ENCODE measurements at regions not wholly inside any gene's neighbourhood (a gene's known extent, or its start where the extent isn't known, plus 50 kb on each side); places are given as distances from the start of the nearest gene placed in this dataset.

DNA sequence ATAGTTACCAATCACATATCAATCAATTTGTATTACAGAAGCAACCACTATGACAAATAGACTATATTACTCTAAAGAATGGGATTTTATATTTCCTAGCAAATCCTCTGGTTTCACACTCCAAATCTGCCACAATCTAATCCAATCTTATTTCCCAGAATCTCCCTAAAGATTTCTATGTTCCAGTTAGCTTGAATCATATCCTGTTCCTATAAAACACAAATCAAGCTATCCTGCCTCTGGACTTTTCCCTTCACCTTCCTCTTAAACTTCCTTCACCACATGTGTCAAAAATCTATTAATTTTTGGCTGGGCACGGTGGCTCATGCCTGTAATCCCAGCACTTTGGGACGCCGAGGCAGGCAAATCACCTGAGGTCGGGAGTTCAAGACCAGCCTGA, 50.0 kb downstream of the PIK3C2A start:
- H3K36me3 ChIP-seq (ENCODE audit: control insufficient read depth, insufficient read depth, low read length) = peaks cover 3% of the 10 kb centered on the region
- no peak overlapping the region for H3K27ac ChIP-seq (ENCODE audit: insufficient read depth, low read depth, low read length, poor library complexity, severe bottlenecking)
- WGBS, 2 experiments = 91 to 96% methylated on average over 4 of the region's 4 CpGs
- no peaks in the 10 kb centered on the region for H3K4me1 ChIP-seq (ENCODE audit: control insufficient read depth, insufficient read depth, low read length)
- no peaks in the 10 kb centered on the region for H3K27me3 ChIP-seq (ENCODE audit: control insufficient read depth, insufficient read depth, low read length, poor library complexity, severe bottlenecking)
- no peak overlapping the region for H3K4me3 ChIP-seq (ENCODE audit: insufficient read depth, low read depth, low read length)
- no peaks in the 10 kb centered on the region for H3K9me3 ChIP-seq (ENCODE audit: control insufficient read depth, low read length)

DNA sequence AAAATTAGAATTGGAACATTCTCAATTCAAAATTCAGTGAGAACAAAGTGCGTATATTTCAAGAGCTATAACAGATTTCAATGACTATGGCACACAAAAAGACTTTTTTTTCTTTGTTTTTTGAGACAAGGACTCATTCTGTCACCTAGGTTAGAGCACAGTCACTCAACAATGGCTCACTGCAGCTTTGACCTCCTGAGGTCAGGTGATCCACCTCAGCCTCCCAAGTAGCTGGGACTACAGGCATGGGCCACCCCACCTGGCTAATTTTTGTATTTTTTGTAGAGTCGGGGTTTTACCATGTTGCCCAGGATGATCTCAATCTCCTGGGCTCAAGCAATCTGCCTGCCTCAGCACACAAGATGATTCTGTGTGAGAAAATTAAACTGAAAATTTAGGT, 51.5 kb downstream of the PIK3C2A start:
- no peaks in the 10 kb centered on the region for H3K27me3 ChIP-seq (ENCODE audit: control insufficient read depth, insufficient read depth, low read length, poor library complexity, severe bottlenecking)
- 92 to 95% methylated on average over 2 of the region's 2 CpGs for WGBS, 2 experiments
- no peak overlapping the region for H3K4me3 ChIP-seq (ENCODE audit: insufficient read depth, low read depth, low read length)
- H3K36me3 ChIP-seq (ENCODE audit: control insufficient read depth, insufficient read depth, low read length) = peaks cover 3% of the 10 kb centered on the region
- no peaks in the 10 kb centered on the region for H3K9me3 ChIP-seq (ENCODE audit: control insufficient read depth, low read length)
- no peak overlapping the region for H3K27ac ChIP-seq (ENCODE audit: insufficient read depth, low read depth, low read length, poor library complexity, severe bottlenecking)
- H3K4me1 ChIP-seq (ENCODE audit: control insufficient read depth, insufficient read depth, low read length) = no peaks in the 10 kb centered on the region

DNA sequence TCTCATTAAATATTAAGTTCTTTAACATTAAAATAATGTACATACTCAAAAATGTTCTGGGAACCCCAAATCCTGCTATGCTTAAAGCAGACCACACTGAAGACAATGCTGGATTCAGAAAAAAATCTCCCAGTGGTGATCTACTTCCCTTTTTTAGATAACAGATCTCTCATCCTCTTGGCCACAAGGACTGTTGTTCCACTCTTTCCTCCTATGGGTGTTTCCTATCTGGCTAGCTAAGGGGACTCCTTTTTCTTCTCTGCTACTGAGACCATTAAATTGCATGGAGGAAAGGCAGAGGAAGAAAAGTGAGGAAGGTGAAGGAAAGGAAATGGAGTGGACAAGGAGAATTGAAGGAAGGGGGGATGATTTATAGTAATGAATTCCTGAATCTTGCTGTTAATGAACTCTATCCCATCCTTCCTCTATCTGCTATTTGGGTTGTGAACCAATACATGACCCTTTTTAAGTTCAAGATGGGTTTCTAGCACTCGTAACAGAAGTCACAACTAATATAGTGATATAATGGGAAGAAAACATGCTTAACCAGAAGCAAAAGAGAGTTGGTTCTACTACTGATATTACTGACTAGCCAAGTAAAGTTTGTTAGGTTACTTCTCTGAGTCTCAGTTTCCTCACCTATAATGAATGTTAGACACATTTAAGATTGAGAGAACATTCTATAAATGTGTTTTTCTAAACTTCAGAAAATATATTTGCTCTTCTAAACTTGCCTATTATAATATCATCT, 53.2 kb downstream of the PIK3C2A start:
- peaks cover 3% of the 10 kb centered on the region for H3K36me3 ChIP-seq (ENCODE audit: control insufficient read depth, insufficient read depth, low read length)
- no peak overlapping the region for H3K27ac ChIP-seq (ENCODE audit: insufficient read depth, low read depth, low read length, poor library complexity, severe bottlenecking)
- no peaks in the 10 kb centered on the region for H3K4me1 ChIP-seq (ENCODE audit: control insufficient read depth, insufficient read depth, low read length)
- 100% methylated on average over 1 of the region's 1 CpG; no CpG with 5 or more reads in 1 of the 2 experiments for whole genome bisulfite sequencing, 2 experiments
- no peaks in the 10 kb centered on the region for H3K27me3 ChIP-seq (ENCODE audit: control insufficient read depth, insufficient read depth, low read length, poor library complexity, severe bottlenecking)
- H3K9me3 ChIP-seq (ENCODE audit: control insufficient read depth, low read length) = no peaks in the 10 kb centered on the region
- H3K4me3 ChIP-seq (ENCODE audit: insufficient read depth, low read depth, low read length) = no peak overlapping the region

DNA sequence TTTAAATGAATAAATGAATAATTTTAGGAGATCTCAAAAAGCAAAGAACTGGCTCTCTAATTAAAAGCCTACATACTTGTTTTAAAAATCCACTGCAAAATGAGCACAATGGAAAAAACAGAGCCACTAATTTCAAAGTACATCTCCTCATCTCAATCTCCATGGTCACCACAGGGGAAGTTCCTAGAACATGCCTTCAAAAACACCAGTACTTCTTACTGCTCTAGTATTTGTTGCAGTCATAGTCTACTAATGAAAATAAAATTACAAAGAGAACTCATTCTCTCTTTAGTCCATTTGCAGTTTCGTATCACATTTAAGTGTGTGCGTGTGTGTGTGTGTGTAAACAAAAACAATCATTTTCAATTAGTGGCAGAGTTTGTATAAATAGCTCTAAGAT, 54.0 kb downstream of the PIK3C2A start:
- Histone ChIP-seq H3K36me3 (ENCODE audit: control insufficient read depth, insufficient read depth, low read length) (peaks cover 3% of the 10 kb centered on the region), H3K27ac (ENCODE audit: insufficient read depth, low read depth, low read length, poor library complexity, severe bottlenecking) (no peak overlapping the region)

DNA sequence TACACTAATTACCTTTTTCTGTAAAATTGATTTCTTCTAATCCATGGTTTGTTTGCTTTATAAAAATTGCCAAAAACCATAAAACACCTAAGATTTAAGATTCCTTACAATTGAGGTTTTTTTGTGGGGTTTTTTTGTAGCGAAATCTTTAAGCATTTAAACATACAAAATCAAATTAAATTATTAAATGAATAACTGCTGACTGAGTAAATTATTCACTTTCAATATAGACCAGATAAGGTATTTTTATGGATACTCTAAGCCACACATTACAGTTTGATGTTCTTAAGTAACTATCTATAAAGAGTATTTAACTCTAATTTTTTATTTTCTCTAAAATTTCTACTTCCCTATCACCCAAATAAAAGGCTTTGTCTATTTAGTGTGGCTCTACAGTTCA, 55.5 kb downstream of the PIK3C2A start:
- WGBS, 2 experiments = no CpG with 5 or more reads among the region's 1 CpG
- H3K9me3 ChIP-seq (ENCODE audit: control insufficient read depth, low read length) = no peaks in the 10 kb centered on the region
- H3K4me3 ChIP-seq (ENCODE audit: insufficient read depth, low read depth, low read length) = no peak overlapping the region
- H3K27ac ChIP-seq (ENCODE audit: insufficient read depth, low read depth, low read length, poor library complexity, severe bottlenecking) = no peak overlapping the region
- H3K36me3 ChIP-seq (ENCODE audit: control insufficient read depth, insufficient read depth, low read length) = peaks cover 3% of the 10 kb centered on the region
- H3K27me3 ChIP-seq (ENCODE audit: control insufficient read depth, insufficient read depth, low read length, poor library complexity, severe bottlenecking) = no peaks in the 10 kb centered on the region
- H3K4me1 ChIP-seq (ENCODE audit: control insufficient read depth, insufficient read depth, low read length) = no peaks in the 10 kb centered on the region

More for the DNA sequence above, 54.0 kb downstream of the PIK3C2A start:
- Histone ChIP-seq H3K4me3 (ENCODE audit: insufficient read depth, low read depth, low read length) (no peak overlapping the region), H3K9me3 (ENCODE audit: control insufficient read depth, low read length) (no peaks in the 10 kb centered on the region), H3K4me1 (ENCODE audit: control insufficient read depth, insufficient read depth, low read length) (no peaks in the 10 kb centered on the region), H3K27me3 (ENCODE audit: control insufficient read depth, insufficient read depth, low read length, poor library complexity, severe bottlenecking) (no peaks in the 10 kb centered on the region)
- 94% methylated on average over 2 of the region's 2 CpGs for WGBS, 2 experiments

DNA sequence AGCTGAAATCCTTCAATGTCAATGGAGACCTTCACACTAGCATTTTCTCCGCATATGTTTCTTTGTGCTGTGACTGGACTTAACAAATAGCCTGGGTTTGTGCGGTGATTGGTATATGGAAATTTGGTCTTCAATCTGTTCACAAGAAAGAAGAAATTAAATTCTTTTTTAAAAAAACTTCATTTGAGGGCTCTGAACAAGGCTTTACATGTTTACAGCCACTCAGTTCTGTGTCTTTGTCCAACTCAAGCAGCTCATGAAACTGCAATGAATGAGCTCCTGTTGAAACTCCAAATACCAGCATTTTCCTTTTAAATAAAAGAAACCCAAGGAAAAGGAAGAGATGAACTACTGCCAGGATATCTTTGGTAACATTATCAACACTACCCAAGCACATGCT, 57.3 kb downstream of the PIK3C2A start:
- peak overlapping the region; percentile 36 for H3K27ac ChIP-seq (ENCODE audit: insufficient read depth, low read depth, low read length, poor library complexity, severe bottlenecking)
- H3K4me1 ChIP-seq (ENCODE audit: control insufficient read depth, insufficient read depth, low read length) = no peaks in the 10 kb centered on the region
- H3K27me3 ChIP-seq (ENCODE audit: control insufficient read depth, insufficient read depth, low read length, poor library complexity, severe bottlenecking) = no peaks in the 10 kb centered on the region
- no peak overlapping the region for H3K4me3 ChIP-seq (ENCODE audit: insufficient read depth, low read depth, low read length)
- 100% methylated on average over 1 to 2 of the region's 2 CpGs for WGBS, 2 experiments
- peaks cover 3% of the 10 kb centered on the region for H3K36me3 ChIP-seq (ENCODE audit: control insufficient read depth, insufficient read depth, low read length)
- no peaks in the 10 kb centered on the region for H3K9me3 ChIP-seq (ENCODE audit: control insufficient read depth, low read length)

DNA sequence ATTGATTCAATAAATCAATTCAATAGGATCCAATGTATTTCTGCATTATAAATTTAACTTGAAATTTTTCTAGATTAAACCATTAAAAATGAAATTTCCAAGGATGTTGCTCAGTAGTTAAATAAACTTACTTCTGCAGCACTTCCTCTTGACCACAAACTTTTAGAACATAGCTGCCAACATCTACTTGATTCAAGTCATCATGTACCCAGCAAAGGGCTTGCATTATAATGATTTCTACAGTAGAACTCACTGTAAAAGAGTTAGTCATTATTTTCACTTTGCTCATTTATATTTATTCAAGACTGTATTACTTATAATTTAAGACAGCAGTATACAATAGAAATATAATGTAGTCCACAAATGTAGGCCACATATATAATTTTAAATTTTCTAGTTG, 59.2 kb downstream of the PIK3C2A start:
- H3K4me1 ChIP-seq (ENCODE audit: control insufficient read depth, insufficient read depth, low read length) = no peaks in the 10 kb centered on the region
- H3K36me3 ChIP-seq (ENCODE audit: control insufficient read depth, insufficient read depth, low read length) = peaks cover 2% of the 10 kb centered on the region
- no peak overlapping the region for H3K4me3 ChIP-seq (ENCODE audit: insufficient read depth, low read depth, low read length)
- H3K9me3 ChIP-seq (ENCODE audit: control insufficient read depth, low read length) = no peaks in the 10 kb centered on the region
- H3K27ac ChIP-seq (ENCODE audit: insufficient read depth, low read depth, low read length, poor library complexity, severe bottlenecking) = no peak overlapping the region
- H3K27me3 ChIP-seq (ENCODE audit: control insufficient read depth, insufficient read depth, low read length, poor library complexity, severe bottlenecking) = no peaks in the 10 kb centered on the region

DNA sequence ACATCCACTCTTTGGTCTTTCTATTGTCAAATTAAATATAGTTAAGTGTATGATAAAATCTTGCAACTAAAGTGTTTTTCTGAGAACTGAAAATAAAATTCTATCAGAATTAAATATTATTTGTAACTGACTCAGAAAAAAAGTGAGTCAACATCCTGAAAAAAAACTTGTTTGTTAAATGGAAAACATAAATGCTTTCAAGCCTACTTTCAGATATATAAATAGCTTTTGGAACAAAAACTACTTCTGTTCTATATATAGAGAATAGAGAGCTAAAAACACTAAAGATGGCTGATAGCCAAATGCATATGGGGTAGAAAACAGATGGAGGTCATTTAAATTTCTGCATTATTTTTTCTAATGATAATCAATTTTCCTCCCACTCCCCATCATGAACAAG, 61.8 kb downstream of the PIK3C2A start:
- Histone ChIP-seq H3K27ac (ENCODE audit: insufficient read depth, low read depth, low read length, poor library complexity, severe bottlenecking) (no peak overlapping the region), H3K4me1 (ENCODE audit: control insufficient read depth, insufficient read depth, low read length) (no peaks in the 10 kb centered on the region), H3K4me3 (ENCODE audit: insufficient read depth, low read depth, low read length) (no peak overlapping the region), H3K9me3 (ENCODE audit: control insufficient read depth, low read length) (no peaks in the 10 kb centered on the region), H3K27me3 (ENCODE audit: control insufficient read depth, insufficient read depth, low read length, poor library complexity, severe bottlenecking) (no peaks in the 10 kb centered on the region), H3K36me3 (ENCODE audit: control insufficient read depth, insufficient read depth, low read length) (no peaks in the 10 kb centered on the region)

DNA sequence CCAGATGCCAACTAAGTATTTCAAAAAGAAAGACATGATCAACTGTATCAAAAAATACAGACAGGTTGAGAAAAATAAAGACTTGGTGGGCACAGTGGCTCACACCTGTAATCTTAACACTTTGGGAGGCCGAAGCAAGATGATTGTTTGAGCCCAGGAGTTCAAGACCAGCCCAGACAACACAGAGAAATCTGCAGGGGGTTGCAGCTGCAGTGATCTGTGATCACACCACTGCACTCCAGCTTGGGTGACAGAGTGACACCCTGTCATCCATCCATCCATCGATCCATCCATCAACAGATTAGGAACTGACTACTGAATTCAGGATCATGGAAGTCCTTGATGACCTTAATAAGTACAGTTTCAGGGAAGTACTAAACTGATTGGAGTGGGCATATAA, 65.0 kb upstream of the RPS13 start:
- Histone ChIP-seq H3K4me1 (ENCODE audit: control insufficient read depth, insufficient read depth, low read length) (no peaks in the 10 kb centered on the region), H3K36me3 (ENCODE audit: control insufficient read depth, insufficient read depth, low read length) (no peaks in the 10 kb centered on the region), H3K27ac (ENCODE audit: insufficient read depth, low read depth, low read length, poor library complexity, severe bottlenecking) (no peak overlapping the region), H3K9me3 (ENCODE audit: control insufficient read depth, low read length) (no peaks in the 10 kb centered on the region), H3K27me3 (ENCODE audit: control insufficient read depth, insufficient read depth, low read length, poor library complexity, severe bottlenecking) (no peaks in the 10 kb centered on the region), H3K4me3 (ENCODE audit: insufficient read depth, low read depth, low read length) (no peak overlapping the region)
- 95 to 96% methylated on average over 2 of the region's 2 CpGs for WGBS, 2 experiments

DNA sequence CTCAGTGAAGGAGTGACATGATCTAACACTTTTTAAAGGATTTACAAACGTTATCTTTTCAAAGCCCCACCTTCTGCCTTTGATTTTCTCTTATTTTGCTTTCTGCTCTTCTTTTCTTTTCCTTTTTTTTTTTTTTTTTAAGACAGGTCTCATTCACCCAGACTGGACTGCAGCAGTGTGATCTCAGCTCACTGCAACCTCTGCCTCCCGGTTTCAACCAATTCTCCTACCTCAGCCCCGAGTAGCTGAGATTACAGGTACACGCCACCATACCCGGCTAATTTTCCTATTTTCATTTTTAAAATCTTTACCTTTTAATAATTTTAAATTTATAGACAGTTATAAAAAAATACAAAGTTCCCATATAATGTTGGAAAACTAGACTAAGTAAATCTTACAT, 63.7 kb upstream of the RPS13 start:
- Histone ChIP-seq H3K27ac (ENCODE audit: insufficient read depth, low read depth, low read length, poor library complexity, severe bottlenecking) (no peak overlapping the region), H3K9me3 (ENCODE audit: control insufficient read depth, low read length) (no peaks in the 10 kb centered on the region), H3K4me1 (ENCODE audit: control insufficient read depth, insufficient read depth, low read length) (no peaks in the 10 kb centered on the region), H3K36me3 (ENCODE audit: control insufficient read depth, insufficient read depth, low read length) (peaks cover 1% of the 10 kb centered on the region), H3K27me3 (ENCODE audit: control insufficient read depth, insufficient read depth, low read length, poor library complexity, severe bottlenecking) (no peaks in the 10 kb centered on the region), H3K4me3 (ENCODE audit: insufficient read depth, low read depth, low read length) (no peak overlapping the region)
- 85 to 91% methylated on average over 4 to 5 of the region's 5 CpGs for WGBS, 2 experiments

DNA sequence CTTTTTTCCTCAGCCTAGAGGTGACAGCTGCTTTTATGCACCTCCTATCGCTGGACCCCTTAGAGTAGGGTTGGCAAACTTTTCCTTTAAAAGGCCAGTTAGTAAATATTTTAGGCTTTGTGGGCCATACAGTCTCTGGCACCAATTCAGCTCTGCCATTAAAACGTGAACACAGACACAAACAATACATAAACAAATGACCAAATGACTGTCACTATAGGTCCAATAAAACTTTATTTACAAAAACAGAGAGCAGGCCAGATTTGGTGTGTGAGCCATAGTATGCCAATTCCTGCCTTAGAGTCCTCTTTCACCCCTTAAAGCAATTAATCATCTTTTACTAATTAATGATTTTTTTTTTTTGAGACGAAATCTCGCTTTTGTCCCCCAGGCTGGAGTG, 61.1 kb upstream of the RPS13 start:
- H3K4me1 ChIP-seq (ENCODE audit: control insufficient read depth, insufficient read depth, low read length) = no peaks in the 10 kb centered on the region
- 86 to 93% methylated on average over 4 of the region's 4 CpGs for WGBS, 2 experiments
- H3K4me3 ChIP-seq (ENCODE audit: insufficient read depth, low read depth, low read length) = no peak overlapping the region
- H3K36me3 ChIP-seq (ENCODE audit: control insufficient read depth, insufficient read depth, low read length) = peaks cover 16% of the 10 kb centered on the region
- no peak overlapping the region for H3K27ac ChIP-seq (ENCODE audit: insufficient read depth, low read depth, low read length, poor library complexity, severe bottlenecking)
- no peaks in the 10 kb centered on the region for H3K27me3 ChIP-seq (ENCODE audit: control insufficient read depth, insufficient read depth, low read length, poor library complexity, severe bottlenecking)
- H3K9me3 ChIP-seq (ENCODE audit: control insufficient read depth, low read length) = no peaks in the 10 kb centered on the region

Measured in ectodermal cell (in vitro differentiated cells).